ENCODE measurements at regions not wholly inside any gene's neighbourhood (a gene's known extent, or its start where the extent isn't known, plus 50 kb on each side); places are given as distances from the start of the nearest gene placed in this dataset.

GRCh38 chr13:68872338-68872737, 1235.3 kb upstream of the ATXN8OS start:
- TF ChIP-seq, protein P1, sequence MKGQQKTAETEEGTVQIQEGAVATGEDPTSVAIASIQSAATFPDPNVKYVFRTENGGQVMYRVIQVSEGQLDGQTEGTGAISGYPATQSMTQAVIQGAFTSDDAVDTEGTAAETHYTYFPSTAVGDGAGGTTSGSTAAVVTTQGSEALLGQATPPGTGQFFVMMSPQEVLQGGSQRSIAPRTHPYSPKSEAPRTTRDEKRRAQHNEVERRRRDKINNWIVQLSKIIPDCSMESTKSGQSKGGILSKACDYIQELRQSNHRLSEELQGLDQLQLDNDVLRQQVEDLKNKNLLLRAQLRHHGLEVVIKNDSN (IDR thresholded peaks at IDR 0.05) = no peak
- TF ChIP-seq NFIC (IDR thresholded peaks at IDR 0.05) (no peak), YY1 (IDR thresholded peaks at IDR 0.05; ENCODE audit: low read depth) (no peak), FOXM1 (IDR thresholded peaks at IDR 0.05; ENCODE audit: borderline replicate concordance, low read depth) (no peak), RAD21 (IDR thresholded peaks at IDR 0.05; ENCODE audit: low read depth) (no peak), TCF12 (IDR thresholded peaks at IDR 0.05; ENCODE audit: low read depth) (no peak)

- no peak for TF ChIP-seq YY1 (IDR thresholded peaks at IDR 0.05; ENCODE audit: low read depth)
- TF ChIP-seq NFIC (IDR thresholded peaks at IDR 0.05) = no peak
- TF ChIP-seq, protein P1 (IDR thresholded peaks at IDR 0.05) = no peak
- TF ChIP-seq TEAD4 (IDR thresholded peaks at IDR 0.05) = no peak
- TF ChIP-seq CREB1 (IDR thresholded peaks at IDR 0.05; ENCODE audit: low read depth) = no peak
- TF ChIP-seq, protein P2, sequence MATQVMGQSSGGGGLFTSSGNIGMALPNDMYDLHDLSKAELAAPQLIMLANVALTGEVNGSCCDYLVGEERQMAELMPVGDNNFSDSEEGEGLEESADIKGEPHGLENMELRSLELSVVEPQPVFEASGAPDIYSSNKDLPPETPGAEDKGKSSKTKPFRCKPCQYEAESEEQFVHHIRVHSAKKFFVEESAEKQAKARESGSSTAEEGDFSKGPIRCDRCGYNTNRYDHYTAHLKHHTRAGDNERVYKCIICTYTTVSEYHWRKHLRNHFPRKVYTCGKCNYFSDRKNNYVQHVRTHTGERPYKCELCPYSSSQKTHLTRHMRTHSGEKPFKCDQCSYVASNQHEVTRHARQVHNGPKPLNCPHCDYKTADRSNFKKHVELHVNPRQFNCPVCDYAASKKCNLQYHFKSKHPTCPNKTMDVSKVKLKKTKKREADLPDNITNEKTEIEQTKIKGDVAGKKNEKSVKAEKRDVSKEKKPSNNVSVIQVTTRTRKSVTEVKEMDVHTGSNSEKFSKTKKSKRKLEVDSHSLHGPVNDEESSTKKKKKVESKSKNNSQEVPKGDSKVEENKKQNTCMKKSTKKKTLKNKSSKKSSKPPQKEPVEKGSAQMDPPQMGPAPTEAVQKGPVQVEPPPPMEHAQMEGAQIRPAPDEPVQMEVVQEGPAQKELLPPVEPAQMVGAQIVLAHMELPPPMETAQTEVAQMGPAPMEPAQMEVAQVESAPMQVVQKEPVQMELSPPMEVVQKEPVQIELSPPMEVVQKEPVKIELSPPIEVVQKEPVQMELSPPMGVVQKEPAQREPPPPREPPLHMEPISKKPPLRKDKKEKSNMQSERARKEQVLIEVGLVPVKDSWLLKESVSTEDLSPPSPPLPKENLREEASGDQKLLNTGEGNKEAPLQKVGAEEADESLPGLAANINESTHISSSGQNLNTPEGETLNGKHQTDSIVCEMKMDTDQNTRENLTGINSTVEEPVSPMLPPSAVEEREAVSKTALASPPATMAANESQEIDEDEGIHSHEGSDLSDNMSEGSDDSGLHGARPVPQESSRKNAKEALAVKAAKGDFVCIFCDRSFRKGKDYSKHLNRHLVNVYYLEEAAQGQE (IDR thresholded peaks at IDR 0.05; ENCODE audit: low read depth) = no peak
- no peak for TF ChIP-seq ZBTB7A (IDR thresholded peaks at IDR 0.05; ENCODE audit: low read depth)
- TF ChIP-seq RAD21 (IDR thresholded peaks at IDR 0.05; ENCODE audit: low read depth) = no peak
- TF ChIP-seq, protein P3, sequence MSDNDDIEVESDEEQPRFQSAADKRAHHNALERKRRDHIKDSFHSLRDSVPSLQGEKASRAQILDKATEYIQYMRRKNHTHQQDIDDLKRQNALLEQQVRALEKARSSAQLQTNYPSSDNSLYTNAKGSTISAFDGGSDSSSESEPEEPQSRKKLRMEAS (IDR thresholded peaks at IDR 0.05) = no peak
- no peak for TF ChIP-seq EP300 (IDR thresholded peaks at IDR 0.05; ENCODE audit: borderline replicate concordance)
- no peak for TF ChIP-seq TAF1 (IDR thresholded peaks at IDR 0.05; ENCODE audit: low read depth)
- no peak for TF ChIP-seq EGR1 (IDR thresholded peaks at IDR 0.05)
- no peak for TF ChIP-seq TCF12 (IDR thresholded peaks at IDR 0.05; ENCODE audit: low read depth)
Measured at GRCh38 chr13:68851026-68851425, 1256.6 kb upstream of the ATXN8OS start.

DNA sequence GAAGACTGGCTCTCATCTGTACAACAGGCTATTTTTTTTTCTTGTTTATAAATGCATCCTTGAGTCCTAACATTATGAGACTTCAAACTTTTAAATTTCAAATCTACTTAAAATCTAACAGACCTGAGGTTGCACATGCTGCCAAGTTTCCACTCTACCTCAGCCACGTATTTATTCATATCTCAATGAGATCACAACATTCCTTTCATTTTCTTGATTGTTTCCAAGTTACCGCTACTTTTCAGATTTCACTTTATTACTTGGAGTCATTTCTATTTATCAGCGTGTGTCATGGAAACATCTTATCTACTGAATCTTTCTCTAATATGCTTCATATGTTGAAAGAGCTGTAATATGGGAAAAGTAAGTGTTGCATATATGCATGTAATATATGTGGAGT, 1257.5 kb upstream of the ATXN8OS start:
- TF ChIP-seq, protein P3 (IDR thresholded peaks at IDR 0.05) = no peak
- TF ChIP-seq TAF1 (IDR thresholded peaks at IDR 0.05; ENCODE audit: low read depth) = no peak
- TF ChIP-seq EP300 (IDR thresholded peaks at IDR 0.05; ENCODE audit: borderline replicate concordance) = no peak
- no peak for TF ChIP-seq TEAD4 (IDR thresholded peaks at IDR 0.05)
- TF ChIP-seq, protein P2 (IDR thresholded peaks at IDR 0.05; ENCODE audit: low read depth) = no peak
- TF ChIP-seq ZBTB7A (IDR thresholded peaks at IDR 0.05; ENCODE audit: low read depth) = no peak
- TF ChIP-seq NFIC (IDR thresholded peaks at IDR 0.05) = no peak
- no peak for TF ChIP-seq CEBPB (IDR thresholded peaks at IDR 0.05)
- TF ChIP-seq RAD21 (IDR thresholded peaks at IDR 0.05; ENCODE audit: low read depth) = no peak

- no peak for TF ChIP-seq CREB1 (IDR thresholded peaks at IDR 0.05; ENCODE audit: low read depth)
- TF ChIP-seq NFIC (IDR thresholded peaks at IDR 0.05) = no peak
- TF ChIP-seq EGR1 (IDR thresholded peaks at IDR 0.05) = no peak
- no peak for TF ChIP-seq TAF1 (IDR thresholded peaks at IDR 0.05; ENCODE audit: low read depth)
- TF ChIP-seq, protein P1 (IDR thresholded peaks at IDR 0.05) = no peak
- no peak for TF ChIP-seq CEBPB (IDR thresholded peaks at IDR 0.05)
- TF ChIP-seq, protein P2 (IDR thresholded peaks at IDR 0.05; ENCODE audit: low read depth) = no peak
- no peak for TF ChIP-seq TCF12 (IDR thresholded peaks at IDR 0.05; ENCODE audit: low read depth)
- no peak for TF ChIP-seq TEAD4 (IDR thresholded peaks at IDR 0.05)
- TF ChIP-seq, protein P3 (IDR thresholded peaks at IDR 0.05) = no peak
- TF ChIP-seq RAD21 (IDR thresholded peaks at IDR 0.05; ENCODE audit: low read depth) = no peak
- no peak for TF ChIP-seq FOXM1 (IDR thresholded peaks at IDR 0.05; ENCODE audit: borderline replicate concordance, low read depth)
- TF ChIP-seq EP300 (IDR thresholded peaks at IDR 0.05; ENCODE audit: borderline replicate concordance) = no peak
- TF ChIP-seq ZBTB7A (IDR thresholded peaks at IDR 0.05; ENCODE audit: low read depth) = no peak
- no peak for TF ChIP-seq YY1 (IDR thresholded peaks at IDR 0.05; ENCODE audit: low read depth)
Measured at GRCh38 chr13:68846663-68847062, 1261.0 kb upstream of the ATXN8OS start.
